ENCODE measurements at regions not wholly inside any gene's neighbourhood (a gene's known extent, or its start where the extent isn't known, plus 50 kb on each side); places are given as distances from the start of the nearest gene placed in this dataset.

DNA sequence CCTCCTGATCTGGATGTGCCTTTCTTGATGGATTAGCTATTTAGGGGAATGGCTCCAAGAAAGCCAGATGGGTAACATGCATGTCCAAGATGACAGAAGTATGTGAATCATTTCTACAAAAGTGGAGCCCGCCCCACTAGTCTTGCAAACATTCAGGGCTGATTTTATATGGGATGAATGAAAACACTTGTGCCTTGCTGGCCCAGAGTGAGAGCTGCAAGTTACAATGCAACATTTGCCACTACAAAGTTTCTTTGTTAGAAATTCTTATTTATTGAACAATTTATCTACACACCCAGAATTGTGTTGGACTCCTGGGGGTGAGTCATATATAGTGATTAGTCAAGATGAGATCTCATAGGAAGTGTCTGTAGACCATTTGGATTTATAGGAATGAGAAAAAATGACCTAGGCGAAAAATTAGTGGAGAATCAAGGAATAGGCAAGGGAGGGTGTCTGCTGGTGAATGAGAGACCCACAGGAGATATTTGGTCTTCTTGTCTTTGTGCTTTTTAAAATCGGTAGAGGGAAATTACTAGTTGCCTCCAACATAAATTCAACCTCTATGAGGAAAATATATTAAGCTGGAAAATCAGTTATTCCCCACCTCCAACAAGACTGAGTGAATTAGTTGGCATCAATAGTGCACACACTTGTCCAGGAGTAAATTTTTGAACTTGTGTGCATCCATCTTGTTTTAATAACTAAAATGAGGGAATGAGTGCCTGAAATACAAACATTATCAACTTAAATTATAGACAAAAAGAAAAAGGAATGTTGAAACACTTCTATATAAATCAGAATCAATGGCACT is 53.5 kb upstream of the DCBLD2 start:
- DNase-seq, result no peak

- DNase-seq, result no peak
These were observed 52.7 kb upstream of the DCBLD2 start for GRCh38 chr3:98954242-98954641.

GRCh38 chr3:98952404-98952803 is 50.9 kb upstream of the DCBLD2 start:
- no peak for DNase-seq

Data from CD4-positive, alpha-beta T cell treated with Interleukin-15 for 1 hour (primary cell).